ENCODE measurements at regions not wholly inside any gene's neighbourhood (a gene's known extent, or its start where the extent isn't known, plus 50 kb on each side); places are given as distances from the start of the nearest gene placed in this dataset.

DNA sequence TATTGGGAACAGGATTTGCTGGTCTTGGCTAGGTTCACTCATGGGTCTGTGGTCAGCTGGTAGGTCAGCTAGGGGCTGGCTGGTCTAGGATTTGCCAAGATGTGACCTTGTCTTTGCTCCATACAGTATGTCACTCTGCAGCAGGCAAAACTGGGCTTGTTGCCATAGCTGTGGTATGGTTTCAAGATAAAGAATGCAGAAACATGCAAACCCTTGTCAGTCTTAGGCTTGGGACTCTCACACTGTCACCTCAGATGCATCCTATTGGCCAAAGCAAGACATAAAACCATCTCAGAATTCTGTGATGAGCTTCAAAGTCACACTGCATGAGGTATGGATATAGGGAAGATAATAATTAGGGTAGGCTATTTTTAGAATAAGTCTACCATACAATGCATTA, 66.6 kb upstream of the TBC1D5 start:
- Histone ChIP-seq H3K36me3 (ENCODE audit: control insufficient read depth, insufficient read depth, low read length) (no peaks in the 10 kb centered on the region), H3K27ac (ENCODE audit: low read depth, low read length, severe bottlenecking) (no peak overlapping the region), H3K4me1 (ENCODE audit: control insufficient read depth, insufficient read depth, low read length, poor library complexity, severe bottlenecking) (no peaks in the 10 kb centered on the region), H3K4me3 (ENCODE audit: extremely low read depth, insufficient read depth, low read length, poor library complexity, severe bottlenecking) (no peak overlapping the region), H3K9me3 (ENCODE audit: control insufficient read depth, low read length) (no peaks in the 10 kb centered on the region)

DNA sequence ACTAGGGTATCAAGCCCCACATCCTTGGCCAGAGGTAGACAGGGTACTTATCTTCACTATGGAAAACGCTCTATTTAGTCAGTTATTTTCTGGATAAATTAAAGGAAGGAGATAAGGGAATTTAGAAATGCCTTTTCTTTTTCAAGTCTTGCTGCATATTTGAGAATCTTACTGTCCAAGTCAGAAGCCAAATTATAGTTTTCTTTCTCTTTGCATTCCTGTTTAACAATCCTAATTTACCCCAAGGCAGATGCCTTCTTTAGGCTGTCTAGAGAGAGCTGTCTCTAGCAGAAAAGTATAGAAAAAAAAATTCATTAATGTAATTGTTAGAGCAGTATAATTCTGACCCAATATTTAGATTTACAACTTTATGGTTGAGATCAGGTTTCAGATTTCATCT, 64.4 kb upstream of the TBC1D5 start:
- Histone ChIP-seq H3K4me3 (ENCODE audit: extremely low read depth, insufficient read depth, low read length, poor library complexity, severe bottlenecking) (no peak overlapping the region), H3K27ac (ENCODE audit: low read depth, low read length, severe bottlenecking) (no peak overlapping the region)
- WGBS, 2 experiments (ENCODE audit: insufficient coverage in 2 of 2) = 100% methylated on average over 1 of the region's 1 CpG; no CpG with 5 or more reads in 1 of the 2 experiments

DNA sequence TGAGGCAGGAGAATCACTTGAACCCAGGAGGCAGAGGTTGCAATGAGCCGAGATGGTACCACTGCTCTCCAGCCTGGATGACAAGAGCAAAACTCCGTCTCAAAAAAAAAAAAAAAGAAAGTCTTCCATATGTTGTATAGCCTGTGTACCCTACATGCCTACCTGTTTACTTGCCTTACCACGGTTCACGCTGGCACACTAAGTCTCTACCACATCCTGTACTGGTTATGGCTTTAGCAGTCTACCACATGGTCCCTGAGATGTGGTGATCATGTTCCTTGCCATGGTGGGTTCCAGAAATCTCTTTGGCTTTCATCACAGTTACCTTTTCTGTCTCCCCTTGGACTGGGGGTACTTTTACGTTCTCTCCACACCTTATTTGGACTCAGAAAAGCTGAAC, 63.8 kb upstream of the TBC1D5 start:
- Histone ChIP-seq H3K4me3 (ENCODE audit: extremely low read depth, insufficient read depth, low read length, poor library complexity, severe bottlenecking) (no peak overlapping the region), H3K36me3 (ENCODE audit: control insufficient read depth, insufficient read depth, low read length) (no peaks in the 10 kb centered on the region), H3K4me1 (ENCODE audit: control insufficient read depth, insufficient read depth, low read length, poor library complexity, severe bottlenecking) (no peaks in the 10 kb centered on the region), H3K27ac (ENCODE audit: low read depth, low read length, severe bottlenecking) (no peak overlapping the region), H3K9me3 (ENCODE audit: control insufficient read depth, low read length) (no peaks in the 10 kb centered on the region)
- WGBS, 2 experiments (ENCODE audit: insufficient coverage in 2 of 2) = 94 to 100% methylated on average over 1 to 3 of the region's 5 CpGs

More for the DNA sequence above, 64.4 kb upstream of the TBC1D5 start:
- no peaks in the 10 kb centered on the region for H3K36me3 ChIP-seq (ENCODE audit: control insufficient read depth, insufficient read depth, low read length)
- no peaks in the 10 kb centered on the region for H3K9me3 ChIP-seq (ENCODE audit: control insufficient read depth, low read length)
- H3K4me1 ChIP-seq (ENCODE audit: control insufficient read depth, insufficient read depth, low read length, poor library complexity, severe bottlenecking) = no peaks in the 10 kb centered on the region

DNA sequence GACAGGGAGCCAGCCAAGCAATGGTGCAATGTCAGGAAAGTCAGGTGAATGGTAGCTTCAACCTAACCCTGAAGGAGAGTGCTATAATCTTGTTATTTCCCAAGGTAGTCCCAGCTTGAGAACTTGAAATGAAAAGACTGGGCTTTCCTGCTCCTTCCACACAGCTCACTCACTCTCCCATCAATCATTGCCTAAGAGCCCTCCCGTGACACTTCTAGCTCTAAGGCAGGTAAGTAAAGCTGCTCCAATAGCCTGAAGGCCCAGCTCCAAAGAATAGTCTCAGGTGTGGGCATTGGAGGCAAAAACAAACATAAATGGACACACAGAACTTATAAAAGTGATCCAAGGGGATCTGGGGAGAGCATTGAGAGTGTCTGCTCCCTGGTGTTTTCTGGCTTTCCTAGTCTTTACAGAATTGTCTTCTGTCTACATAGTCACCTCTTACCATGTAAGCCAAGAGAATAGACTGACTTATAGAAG, 63.1 kb upstream of the TBC1D5 start:
- WGBS, 2 experiments (ENCODE audit: insufficient coverage in 2 of 2) = 83% methylated on average over 1 of the region's 1 CpG; no CpG with 5 or more reads in 1 of the 2 experiments
- no peaks in the 10 kb centered on the region for H3K4me1 ChIP-seq (ENCODE audit: control insufficient read depth, insufficient read depth, low read length, poor library complexity, severe bottlenecking)
- H3K4me3 ChIP-seq (ENCODE audit: extremely low read depth, insufficient read depth, low read length, poor library complexity, severe bottlenecking) = no peak overlapping the region
- H3K27ac ChIP-seq (ENCODE audit: low read depth, low read length, severe bottlenecking) = no peak overlapping the region
- no peaks in the 10 kb centered on the region for H3K9me3 ChIP-seq (ENCODE audit: control insufficient read depth, low read length)
- no peaks in the 10 kb centered on the region for H3K36me3 ChIP-seq (ENCODE audit: control insufficient read depth, insufficient read depth, low read length)

DNA sequence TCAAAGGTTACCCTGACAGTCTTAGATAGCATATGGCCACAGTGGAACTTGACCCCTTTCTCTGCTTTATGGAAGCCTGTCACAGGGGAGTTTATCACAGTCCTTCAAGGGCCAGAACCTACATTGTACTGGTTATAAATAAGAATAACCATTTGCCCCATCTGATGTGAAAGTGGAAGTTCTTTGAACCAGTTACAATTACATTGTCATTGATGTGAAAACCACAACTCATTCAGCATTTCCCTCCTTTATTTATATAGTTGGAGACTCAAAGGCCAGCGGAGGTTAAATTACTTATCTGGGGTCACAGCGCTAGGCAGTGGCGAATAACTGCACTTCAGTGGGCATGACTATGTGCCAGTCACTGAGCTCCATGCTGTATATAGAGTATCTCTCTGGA, 60.5 kb upstream of the TBC1D5 start:
- Histone ChIP-seq H3K9me3 (ENCODE audit: control insufficient read depth, low read length) (no peaks in the 10 kb centered on the region), H3K27ac (ENCODE audit: low read depth, low read length, severe bottlenecking) (no peak overlapping the region), H3K36me3 (ENCODE audit: control insufficient read depth, insufficient read depth, low read length) (no peaks in the 10 kb centered on the region), H3K4me1 (ENCODE audit: control insufficient read depth, insufficient read depth, low read length, poor library complexity, severe bottlenecking) (no peaks in the 10 kb centered on the region), H3K4me3 (ENCODE audit: extremely low read depth, insufficient read depth, low read length, poor library complexity, severe bottlenecking) (no peak overlapping the region)
- WGBS, 2 experiments (ENCODE audit: insufficient coverage in 2 of 2) = 100% methylated on average over 1 to 3 of the region's 3 CpGs

DNA sequence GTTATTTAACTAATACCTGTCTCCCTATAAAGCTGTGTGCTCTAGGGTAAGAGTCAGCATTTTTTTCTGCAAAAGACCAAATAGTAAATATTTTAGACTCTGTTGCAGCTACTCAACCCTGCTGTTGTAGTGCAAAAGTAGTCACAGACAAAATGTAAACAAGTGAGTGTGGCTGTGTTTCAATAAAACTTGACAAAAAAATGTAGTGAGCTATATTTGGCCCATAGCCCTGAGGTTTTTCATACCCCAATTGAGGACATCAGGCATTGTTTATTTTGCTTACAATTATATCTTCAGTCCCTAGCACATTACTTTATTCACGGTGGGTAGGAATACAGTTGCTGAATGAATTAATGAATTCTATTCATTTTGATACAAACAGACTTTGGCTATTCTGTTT, 58.7 kb upstream of the TBC1D5 start:
- H3K4me1 ChIP-seq (ENCODE audit: control insufficient read depth, insufficient read depth, low read length, poor library complexity, severe bottlenecking) = no peaks in the 10 kb centered on the region
- no peaks in the 10 kb centered on the region for H3K36me3 ChIP-seq (ENCODE audit: control insufficient read depth, insufficient read depth, low read length)
- H3K9me3 ChIP-seq (ENCODE audit: control insufficient read depth, low read length) = no peaks in the 10 kb centered on the region
- no peak overlapping the region for H3K27ac ChIP-seq (ENCODE audit: low read depth, low read length, severe bottlenecking)
- no peak overlapping the region for H3K4me3 ChIP-seq (ENCODE audit: extremely low read depth, insufficient read depth, low read length, poor library complexity, severe bottlenecking)
- WGBS, 2 experiments (ENCODE audit: insufficient coverage in 2 of 2) = no CpG with 5 or more reads among the region's 1 CpG

DNA sequence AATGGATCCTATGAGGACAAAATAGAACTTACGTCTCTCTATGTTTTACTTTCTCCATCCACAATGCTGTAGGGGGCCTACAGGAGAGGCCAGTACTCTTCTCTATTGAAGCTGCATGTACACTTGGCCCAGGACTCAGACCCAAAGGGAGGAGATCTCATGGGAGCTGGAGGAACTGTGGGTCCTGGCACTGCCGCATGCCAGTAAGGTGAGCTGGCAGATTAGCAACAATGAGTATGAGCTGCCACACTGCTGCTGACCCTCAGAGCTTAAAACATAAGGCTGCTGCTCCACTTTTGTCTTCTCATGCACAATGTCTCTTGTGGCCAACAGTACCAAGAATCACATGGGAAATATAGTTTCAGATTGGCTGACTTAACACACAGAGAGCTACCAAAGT, 57.8 kb upstream of the TBC1D5 start:
- WGBS, 2 experiments (ENCODE audit: insufficient coverage in 2 of 2) = 100% methylated on average over 1 of the region's 2 CpGs
- Histone ChIP-seq H3K9me3 (ENCODE audit: control insufficient read depth, low read length) (no peaks in the 10 kb centered on the region), H3K4me3 (ENCODE audit: extremely low read depth, insufficient read depth, low read length, poor library complexity, severe bottlenecking) (no peak overlapping the region), H3K36me3 (ENCODE audit: control insufficient read depth, insufficient read depth, low read length) (no peaks in the 10 kb centered on the region), H3K4me1 (ENCODE audit: control insufficient read depth, insufficient read depth, low read length, poor library complexity, severe bottlenecking) (no peaks in the 10 kb centered on the region), H3K27ac (ENCODE audit: low read depth, low read length, severe bottlenecking) (no peak overlapping the region)

DNA sequence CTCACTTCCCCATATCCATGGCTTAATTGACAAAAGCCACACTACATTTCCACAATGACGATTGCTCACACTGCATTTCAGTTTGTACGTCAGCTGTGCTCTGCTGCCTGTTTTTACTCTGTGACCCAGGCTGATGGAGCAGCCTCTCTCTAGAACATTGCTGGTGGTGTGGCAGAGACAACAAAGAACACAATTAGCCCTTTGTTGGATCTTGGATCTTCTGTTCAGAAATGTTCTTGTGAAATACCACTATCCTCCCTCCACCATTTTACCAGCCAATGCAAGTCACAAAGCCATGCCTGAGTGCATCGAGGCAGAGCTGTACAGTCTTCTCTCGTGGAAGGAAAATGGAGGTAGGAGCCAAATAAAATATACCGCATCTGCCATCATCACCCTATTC, 56.9 kb upstream of the TBC1D5 start:
- H3K27ac ChIP-seq (ENCODE audit: low read depth, low read length, severe bottlenecking) = no peak overlapping the region
- H3K36me3 ChIP-seq (ENCODE audit: control insufficient read depth, insufficient read depth, low read length) = no peaks in the 10 kb centered on the region
- no peak overlapping the region for H3K4me3 ChIP-seq (ENCODE audit: extremely low read depth, insufficient read depth, low read length, poor library complexity, severe bottlenecking)
- H3K4me1 ChIP-seq (ENCODE audit: control insufficient read depth, insufficient read depth, low read length, poor library complexity, severe bottlenecking) = no peaks in the 10 kb centered on the region
- no peaks in the 10 kb centered on the region for H3K9me3 ChIP-seq (ENCODE audit: control insufficient read depth, low read length)
- WGBS, 2 experiments (ENCODE audit: insufficient coverage in 2 of 2) = 91 to 93% methylated on average over 2 to 5 of the region's 5 CpGs

GRCh38 chr3:17798000-17798399, 55.6 kb upstream of the TBC1D5 start:
- Histone ChIP-seq H3K27ac (ENCODE audit: low read depth, low read length, severe bottlenecking) (no peak overlapping the region), H3K9me3 (ENCODE audit: control insufficient read depth, low read length) (no peaks in the 10 kb centered on the region), H3K4me3 (ENCODE audit: extremely low read depth, insufficient read depth, low read length, poor library complexity, severe bottlenecking) (no peak overlapping the region), H3K36me3 (ENCODE audit: control insufficient read depth, insufficient read depth, low read length) (no peaks in the 10 kb centered on the region), H3K4me1 (ENCODE audit: control insufficient read depth, insufficient read depth, low read length, poor library complexity, severe bottlenecking) (no peaks in the 10 kb centered on the region)

DNA sequence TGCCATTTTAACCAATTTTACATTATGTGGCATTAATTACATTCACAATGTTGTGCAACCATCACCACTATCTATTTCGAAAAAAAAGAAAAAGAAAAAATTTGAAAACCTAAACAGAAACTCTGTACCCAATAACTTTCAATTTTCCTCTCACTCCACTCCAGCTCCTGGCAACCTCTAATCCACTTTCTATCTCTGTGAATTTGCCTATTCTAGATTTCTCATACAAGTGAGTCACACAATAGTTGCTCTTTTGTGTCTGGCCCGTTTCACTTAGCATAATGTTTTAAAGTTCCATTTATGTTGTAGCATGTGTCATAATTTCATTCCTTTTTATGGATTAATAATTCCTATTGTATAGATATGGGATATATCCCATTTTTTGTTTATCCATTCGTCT, 53.3 kb upstream of the TBC1D5 start:
- Histone ChIP-seq H3K4me3 (ENCODE audit: extremely low read depth, insufficient read depth, low read length, poor library complexity, severe bottlenecking) (no peak overlapping the region), H3K27ac (ENCODE audit: low read depth, low read length, severe bottlenecking) (no peak overlapping the region), H3K36me3 (ENCODE audit: control insufficient read depth, insufficient read depth, low read length) (no peaks in the 10 kb centered on the region), H3K4me1 (ENCODE audit: control insufficient read depth, insufficient read depth, low read length, poor library complexity, severe bottlenecking) (no peaks in the 10 kb centered on the region), H3K9me3 (ENCODE audit: control insufficient read depth, low read length) (no peaks in the 10 kb centered on the region)
- 63 to 100% methylated on average over 1 of the region's 3 CpGs for WGBS, 2 experiments (ENCODE audit: insufficient coverage in 2 of 2)

DNA sequence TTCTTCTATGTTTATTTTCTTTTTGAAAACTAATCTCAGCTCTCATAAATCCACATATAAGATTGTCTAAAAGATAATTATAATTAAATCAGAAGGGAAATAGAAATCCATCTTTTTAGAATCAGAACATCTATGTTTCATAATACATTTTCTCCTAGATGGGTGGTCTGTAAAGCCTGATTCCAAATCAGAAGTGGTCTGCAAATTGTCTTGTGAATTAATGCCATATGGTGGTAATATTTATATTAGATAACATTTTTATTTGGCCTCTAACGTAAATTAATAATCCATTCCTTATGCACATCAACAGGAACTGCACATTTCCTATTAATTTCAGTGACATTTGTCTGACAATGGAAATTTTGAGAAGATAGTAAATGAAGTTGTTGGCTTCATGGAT, 52.8 kb upstream of the TBC1D5 start:
- H3K9me3 ChIP-seq (ENCODE audit: control insufficient read depth, low read length) = no peaks in the 10 kb centered on the region
- no peaks in the 10 kb centered on the region for H3K4me1 ChIP-seq (ENCODE audit: control insufficient read depth, insufficient read depth, low read length, poor library complexity, severe bottlenecking)
- no peaks in the 10 kb centered on the region for H3K36me3 ChIP-seq (ENCODE audit: control insufficient read depth, insufficient read depth, low read length)
- H3K27ac ChIP-seq (ENCODE audit: low read depth, low read length, severe bottlenecking) = no peak overlapping the region
- WGBS, 2 experiments (ENCODE audit: insufficient coverage in 2 of 2) = no CpG with 5 or more reads among the region's 1 CpG
- no peak overlapping the region for H3K4me3 ChIP-seq (ENCODE audit: extremely low read depth, insufficient read depth, low read length, poor library complexity, severe bottlenecking)

Measured in mesodermal cell (in vitro differentiated cells).